Activated CD4-positive, alpha-beta T cell treated with anti-CD3 and anti-CD28 coated beads, Interleukin-2, amount 50 U/mL, for 16 hours (primary cell): ENCODE measurements at regions not wholly inside any gene's neighbourhood (a gene's known extent, or its start where the extent isn't known, plus 50 kb on each side); places are given as distances from the start of the nearest gene placed in this dataset.
"Not testable (repeated sequence)": the region's sequence is repeated elsewhere in the genome, so short reads cannot be mapped to it uniquely, and the experiment has no call there.

ENCODE experiments used
- DNase-seq: peaks from one replicate; pipeline ENCODE4 v3.0.0-alpha.2; 2020

- no peak for DNase-seq
Observed at GRCh38 chr16:50448981-50449380, 80.2 kb upstream of the BRD7 start.

- no peak for DNase-seq
Observed at GRCh38 chr16:50448522-50448921, 79.7 kb upstream of the BRD7 start.

GRCh38 chr16:50447386-50447785, 78.6 kb upstream of the BRD7 start:
- DNase-seq, result not testable (repeated sequence)

GRCh38 chr16:50446861-50447260, 78.1 kb upstream of the BRD7 start:
- DNase-seq, result no peak

GRCh38 chr16:50445621-50446555, 77.1 kb upstream of the BRD7 start:
- no peak for DNase-seq

- DNase-seq, result no peak
Observed at GRCh38 chr16:50444526-50444925, 75.7 kb upstream of the BRD7 start.

- DNase-seq, result no peak
Observed at GRCh38 chr16:50442221-50442620, 73.4 kb upstream of the BRD7 start.

GRCh38 chr16:50441486-50442157, 72.8 kb upstream of the BRD7 start:
- no peak for DNase-seq

- no peak for DNase-seq
Observed at GRCh38 chr16:50440991-50441390, 72.2 kb upstream of the BRD7 start.

- no peak for DNase-seq
Observed at GRCh38 chr16:50440531-50440930, 71.7 kb upstream of the BRD7 start.

- no peak for DNase-seq
Observed at GRCh38 chr16:50437769-50438437, 69.1 kb upstream of the BRD7 start.

GRCh38 chr16:50436271-50436670, 67.5 kb upstream of the BRD7 start:
- no peak for DNase-seq

- DNase-seq, result no peak
Observed at GRCh38 chr16:50434872-50435478, 66.2 kb upstream of the BRD7 start.

GRCh38 chr16:50430076-50430475, 61.3 kb upstream of the BRD7 start:
- DNase-seq, result no peak

- no peak for DNase-seq
Observed at GRCh38 chr16:50428742-50429141, 60.0 kb upstream of the BRD7 start.

- no peak for DNase-seq
Observed at GRCh38 chr16:50428116-50428515, 59.3 kb upstream of the BRD7 start.

GRCh38 chr16:50427107-50427506, 58.3 kb upstream of the BRD7 start:
- no peak for DNase-seq

GRCh38 chr16:50425648-50426047, 56.9 kb upstream of the BRD7 start:
- no peak for DNase-seq

GRCh38 chr16:50425044-50425443, 56.3 kb upstream of the BRD7 start:
- DNase-seq, result no peak

- no peak for DNase-seq
Observed at GRCh38 chr16:50422926-50423325, 54.1 kb upstream of the BRD7 start.

- no peak for DNase-seq
Observed at GRCh38 chr16:50419116-50419515, 50.3 kb upstream of the BRD7 start.
